H1 (cell line): ENCODE measurements at regions not wholly inside any gene's neighbourhood (a gene's known extent, or its start where the extent isn't known, plus 50 kb on each side); places are given as distances from the start of the nearest gene placed in this dataset.

Source experiments
- CHD7 ChIP-seq: fragments of 300-600 bp; sonication (generic); IDR thresholded peaks from 2 replicates; pipeline ENCODE4 v1.7.1; 2012; ENCODE audit warnings: low read length, moderate library complexity, mild to moderate bottlenecking, inconsistent platforms; ENCODE audit not compliant: insufficient replicate concordance
- SP1 ChIP-seq: IDR thresholded peaks from 2 replicates; pipeline ENCODE4 v1.6.1; 2011; ENCODE audit warnings: low read depth, low read length
- USF2 ChIP-seq: IDR thresholded peaks from 2 replicates; pipeline ENCODE4 v1.6.1; 2011; ENCODE audit warnings: low read length, improper control_type of control experiment

- no peak for TF ChIP-seq CHD7
- no peak for TF ChIP-seq SP1
- TF ChIP-seq USF2, result no peak
These were observed 153.7 kb upstream of the GRAMD2B start (continued) for GRCh38 chr5:126269511-126269910.
